NB4 (cell line): ENCODE measurements at regions not wholly inside any gene's neighbourhood (a gene's known extent, or its start where the extent isn't known, plus 50 kb on each side); places are given as distances from the start of the nearest gene placed in this dataset.

Experiments used
- MYC ChIP-seq: IDR thresholded peaks from 2 replicates; pipeline ENCODE4 v1.6.1; 2011; ENCODE audit warnings: low read depth, low read length
- POLR2A ChIP-seq: IDR thresholded peaks from 2 replicates; pipeline ENCODE4 v1.6.1; 2011; ENCODE audit warnings: mild to moderate bottlenecking; ENCODE audit not compliant: insufficient read length; ENCODE audit errors: extremely low read depth
- TF ChIP-seq, protein P1 (sequence below): IDR thresholded peaks from one replicate; pipeline ENCODE4 v1.5.1; 2012; ENCODE audit warnings: low read depth, low read length
- TF ChIP-seq, protein P2 (sequence below): IDR thresholded peaks from 2 replicates; pipeline ENCODE4 v1.6.1; 2011; ENCODE audit warnings: low read depth, low read length

DNA sequence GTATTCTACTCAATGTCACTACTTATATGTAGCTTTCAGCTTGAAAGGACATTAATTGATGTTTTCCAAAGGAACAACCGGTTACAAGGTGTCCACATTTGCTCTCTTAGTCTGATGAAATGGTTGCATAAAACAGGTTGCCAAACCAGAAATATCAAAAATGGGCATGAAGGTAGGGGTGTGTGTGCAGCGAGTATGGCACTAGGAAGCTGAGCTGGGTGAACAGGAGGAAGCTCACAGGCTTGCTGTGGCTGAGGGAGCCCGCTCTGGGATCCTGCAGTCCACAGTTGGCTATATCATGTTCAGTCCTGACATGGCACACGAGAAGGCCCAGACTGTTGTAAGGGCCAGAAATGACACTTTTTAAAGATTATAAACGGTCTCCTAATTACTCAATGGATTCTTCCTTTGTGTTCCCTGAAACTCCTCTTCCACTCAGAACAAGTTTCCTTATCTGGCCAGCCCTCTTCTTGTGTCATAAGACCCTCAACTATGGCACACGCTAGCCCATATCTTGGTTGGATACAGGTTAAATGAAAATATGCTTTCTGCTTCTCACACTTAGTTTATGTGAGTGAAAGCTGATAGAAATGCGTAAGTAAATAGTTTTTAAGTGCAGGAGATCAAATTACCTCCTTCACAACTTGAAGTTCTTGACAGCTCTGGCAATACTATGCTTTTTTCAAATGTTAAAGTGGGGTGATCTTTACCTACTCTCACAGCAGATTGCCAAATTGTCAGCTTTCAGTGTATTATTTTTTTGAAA lies 201.5 kb downstream of the LMO4 start:
- TF ChIP-seq, protein P1, sequence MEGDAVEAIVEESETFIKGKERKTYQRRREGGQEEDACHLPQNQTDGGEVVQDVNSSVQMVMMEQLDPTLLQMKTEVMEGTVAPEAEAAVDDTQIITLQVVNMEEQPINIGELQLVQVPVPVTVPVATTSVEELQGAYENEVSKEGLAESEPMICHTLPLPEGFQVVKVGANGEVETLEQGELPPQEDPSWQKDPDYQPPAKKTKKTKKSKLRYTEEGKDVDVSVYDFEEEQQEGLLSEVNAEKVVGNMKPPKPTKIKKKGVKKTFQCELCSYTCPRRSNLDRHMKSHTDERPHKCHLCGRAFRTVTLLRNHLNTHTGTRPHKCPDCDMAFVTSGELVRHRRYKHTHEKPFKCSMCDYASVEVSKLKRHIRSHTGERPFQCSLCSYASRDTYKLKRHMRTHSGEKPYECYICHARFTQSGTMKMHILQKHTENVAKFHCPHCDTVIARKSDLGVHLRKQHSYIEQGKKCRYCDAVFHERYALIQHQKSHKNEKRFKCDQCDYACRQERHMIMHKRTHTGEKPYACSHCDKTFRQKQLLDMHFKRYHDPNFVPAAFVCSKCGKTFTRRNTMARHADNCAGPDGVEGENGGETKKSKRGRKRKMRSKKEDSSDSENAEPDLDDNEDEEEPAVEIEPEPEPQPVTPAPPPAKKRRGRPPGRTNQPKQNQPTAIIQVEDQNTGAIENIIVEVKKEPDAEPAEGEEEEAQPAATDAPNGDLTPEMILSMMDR, result no peak
- TF ChIP-seq POLR2A (no peak), MYC (no peak)
- TF ChIP-seq, protein P2, sequence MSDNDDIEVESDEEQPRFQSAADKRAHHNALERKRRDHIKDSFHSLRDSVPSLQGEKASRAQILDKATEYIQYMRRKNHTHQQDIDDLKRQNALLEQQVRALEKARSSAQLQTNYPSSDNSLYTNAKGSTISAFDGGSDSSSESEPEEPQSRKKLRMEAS, result no peak
